ENCODE measurements at regions not wholly inside any gene's neighbourhood (a gene's known extent, or its start where the extent isn't known, plus 50 kb on each side); places are given as distances from the start of the nearest gene placed in this dataset.

- no peak for TF ChIP-seq CTCF (IDR thresholded peaks at IDR 0.05)
- TF ChIP-seq ZFX (IDR thresholded peaks at IDR 0.05; ENCODE audit: borderline replicate concordance) = no peak
Measured at GRCh38 chr5:117942861-117943519, 1045.4 kb downstream of the DTWD2 start.

Data from 22Rv1 (cell line).